Activated CD8-positive, alpha-beta memory T cell treated with anti-CD3 and anti-CD28 coated beads, Interleukin-2, amount 50 U/mL, for 4 hours (primary cell): ENCODE measurements at regions not wholly inside any gene's neighbourhood (a gene's known extent, or its start where the extent isn't known, plus 50 kb on each side); places are given as distances from the start of the nearest gene placed in this dataset.
"Not testable (repeated sequence)": the region's sequence is repeated elsewhere in the genome, so short reads cannot be mapped to it uniquely, and the experiment has no call there.

ENCODE experiments used
- DNase-seq: peaks from one replicate; pipeline ENCODE4 v3.0.0-alpha.2; 2020

DNA sequence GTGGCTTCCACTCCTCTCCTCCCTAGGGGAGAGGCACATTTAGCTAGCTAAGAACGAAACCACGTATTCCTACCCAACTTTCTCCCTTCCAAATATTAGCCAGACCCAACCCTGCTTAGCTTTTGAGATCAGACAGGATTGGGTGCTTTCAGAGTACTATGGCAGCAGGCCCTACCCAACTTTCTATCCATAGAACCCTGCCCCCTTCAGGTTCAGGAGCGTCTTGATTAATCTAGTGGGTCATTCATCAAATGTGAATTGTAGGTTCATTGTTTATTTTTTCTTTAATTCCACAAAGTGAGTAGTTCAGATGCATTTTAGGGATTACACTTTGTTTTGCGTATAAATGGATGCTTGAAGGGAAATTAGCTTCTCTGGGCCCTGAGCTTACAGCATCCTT is 188.3 kb downstream of the MIB1 start:
- no peak for DNase-seq

DNA sequence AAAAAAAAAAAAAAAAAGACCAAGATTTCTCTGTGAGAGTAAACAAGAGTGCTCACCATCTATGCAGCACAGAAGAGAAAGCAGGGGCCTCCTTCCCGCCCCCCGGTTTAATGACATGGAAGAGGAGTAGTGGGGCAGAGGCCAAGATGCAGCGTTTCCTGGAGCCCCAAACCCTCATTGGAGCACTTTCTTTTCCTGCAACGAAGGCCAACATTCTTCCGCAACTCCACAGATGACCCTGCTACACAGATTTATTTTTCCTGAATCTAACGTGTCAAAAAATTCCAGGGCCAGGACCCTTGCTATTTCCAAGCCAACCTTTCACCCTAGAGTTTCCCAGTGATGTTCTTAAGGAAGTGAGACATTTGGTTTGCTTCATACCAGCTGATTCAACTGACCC is 189.6 kb downstream of the MIB1 start:
- no peak for DNase-seq

DNA sequence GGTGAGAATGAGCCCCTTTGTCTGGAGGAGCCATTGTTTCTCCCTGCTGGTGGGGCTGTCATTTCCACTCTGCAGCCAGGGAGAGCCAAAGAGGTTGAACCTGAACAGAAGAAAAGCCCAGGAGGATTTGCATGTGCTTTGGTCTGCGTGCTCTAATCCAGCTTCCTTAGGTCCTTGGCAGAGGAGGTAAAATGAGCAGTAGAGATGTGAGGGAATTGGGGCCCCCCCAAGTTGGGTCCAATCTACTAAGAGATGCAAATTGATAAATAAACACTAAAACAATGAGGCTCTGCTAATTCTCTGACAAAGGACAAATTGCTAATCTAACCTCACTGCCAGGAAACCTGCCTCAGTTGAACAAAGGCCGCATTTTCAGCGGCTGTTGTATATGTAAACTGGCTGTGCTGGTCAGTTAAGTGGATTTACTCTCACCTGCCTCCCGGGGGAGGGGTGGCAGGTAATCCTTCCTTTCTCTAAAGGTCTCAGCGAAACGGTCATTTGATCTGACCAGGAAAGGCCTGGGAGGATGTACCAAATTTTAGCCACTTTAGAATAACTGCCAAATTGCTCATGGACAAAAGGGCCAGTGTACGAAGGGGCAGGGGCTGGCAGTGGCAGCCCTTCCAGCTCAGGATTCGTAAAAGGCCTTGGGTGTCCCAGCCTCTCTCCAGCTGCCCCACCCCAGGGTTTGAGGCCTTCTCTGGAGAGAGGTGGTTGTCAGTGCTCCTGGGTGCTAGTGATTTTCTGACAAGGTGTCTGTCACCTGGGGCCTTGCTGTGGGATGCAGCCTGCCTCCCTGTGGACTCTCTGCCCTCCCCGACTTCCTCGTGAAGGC is 193.6 kb downstream of the MIB1 start:
- no peak for DNase-seq

DNA sequence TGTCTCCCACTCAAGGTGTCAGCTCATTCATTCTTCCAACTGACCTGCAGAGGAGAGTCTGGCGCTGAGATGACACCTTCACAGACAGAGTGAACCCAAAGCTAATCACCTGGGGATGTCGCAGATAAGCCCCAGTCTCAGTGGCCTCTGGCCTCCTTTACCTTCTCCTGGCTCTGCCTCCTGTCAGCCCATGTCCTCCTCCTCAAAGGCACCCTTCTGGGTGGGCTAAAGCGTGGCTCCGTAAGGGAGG is 194.1 kb downstream of the MIB1 start:
- no peak for DNase-seq

DNA sequence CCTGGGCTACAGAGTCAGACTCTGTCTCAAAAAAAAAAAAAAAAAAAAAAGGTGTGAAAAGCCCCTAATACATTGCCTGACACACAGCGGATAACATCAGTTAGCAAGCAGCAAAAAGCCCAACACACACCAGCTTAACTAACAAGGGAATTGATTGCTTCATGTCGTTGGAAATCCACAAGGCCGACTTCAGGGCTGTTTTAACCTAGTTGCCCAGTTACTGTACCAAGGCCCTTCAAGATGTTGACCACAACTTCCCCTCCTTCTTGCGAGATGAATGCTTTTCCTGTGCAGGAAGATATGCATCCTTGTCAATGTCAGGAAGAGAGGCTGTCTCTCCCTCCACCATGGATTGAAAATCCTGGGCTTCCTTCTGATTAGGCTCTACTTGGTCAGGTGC is 202.9 kb downstream of the MIB1 start:
- DNase-seq = no peak

DNA sequence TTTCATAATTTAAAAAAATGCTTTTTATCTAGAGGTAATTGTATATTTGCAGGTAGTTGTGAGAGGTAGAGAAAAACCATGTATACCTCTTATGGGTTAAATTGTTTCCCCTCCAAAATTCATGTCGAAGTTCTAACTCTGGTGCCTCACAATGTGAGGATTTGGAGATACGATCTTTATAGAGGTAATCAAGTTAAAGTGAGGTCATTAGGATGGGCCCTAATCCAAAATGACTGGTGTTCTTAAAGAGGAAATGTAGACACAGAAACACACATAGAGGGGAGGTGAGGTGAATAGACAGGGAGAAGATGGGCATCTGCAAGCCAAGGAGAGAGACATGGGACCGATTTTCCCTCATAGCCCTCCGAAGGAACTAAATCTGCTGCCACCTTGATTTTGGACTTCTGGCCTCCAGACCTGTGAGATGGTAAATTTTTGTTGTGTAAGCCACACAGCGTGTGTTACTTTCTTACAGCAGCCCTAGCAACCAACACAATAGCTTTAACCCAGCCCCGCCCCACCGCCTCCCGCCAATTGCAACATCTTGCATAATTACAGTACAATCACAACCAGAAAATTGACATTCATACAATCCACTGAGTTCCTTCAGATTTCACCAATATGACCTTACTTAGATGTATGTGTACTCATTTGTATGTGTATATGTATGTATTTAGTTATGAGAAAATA is 208.9 kb downstream of the MIB1 start:
- no peak for DNase-seq

DNA sequence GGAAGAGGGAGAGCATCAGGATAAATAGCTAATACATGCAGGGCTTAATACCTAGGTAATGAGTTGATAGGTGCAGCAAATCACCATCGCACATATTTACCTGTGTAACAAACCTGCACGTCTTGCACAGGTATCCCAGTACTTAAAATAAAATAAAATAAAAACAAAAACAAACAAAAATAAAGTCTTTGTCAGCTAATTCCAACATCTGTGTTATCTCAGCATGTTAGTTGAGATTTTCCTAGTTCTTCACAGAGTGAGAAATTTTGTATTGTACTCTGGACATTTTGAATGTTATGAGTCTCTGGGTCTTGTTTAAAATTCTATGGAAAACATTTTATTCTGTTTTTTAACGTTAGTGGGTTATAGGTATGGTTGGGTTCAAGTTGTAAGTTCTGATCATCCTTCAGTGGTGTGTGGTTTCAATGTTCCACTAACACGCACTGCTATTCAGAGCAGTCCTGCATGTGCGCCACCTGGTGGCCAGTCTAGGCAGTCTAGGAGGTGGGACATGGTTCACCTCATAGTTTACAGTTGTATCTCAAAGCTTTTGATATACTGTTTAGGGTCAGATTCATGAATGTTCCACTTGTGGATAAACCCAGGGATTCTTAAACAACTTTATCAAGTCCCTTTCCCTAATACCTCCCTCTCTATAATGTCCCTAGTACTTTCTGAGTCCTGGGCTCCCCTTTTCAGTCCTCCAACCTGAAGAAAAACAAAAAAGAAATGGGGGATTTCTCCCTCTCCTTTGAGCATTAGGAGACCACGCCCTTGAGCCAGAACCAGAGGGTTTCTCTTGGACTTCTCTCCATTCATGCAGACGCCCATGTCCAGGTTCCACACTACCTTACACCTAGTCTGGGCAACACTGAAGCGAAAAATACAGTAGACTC is 213.4 kb upstream of the GATA6 start:
- DNase-seq = peak; percentile 80

DNA sequence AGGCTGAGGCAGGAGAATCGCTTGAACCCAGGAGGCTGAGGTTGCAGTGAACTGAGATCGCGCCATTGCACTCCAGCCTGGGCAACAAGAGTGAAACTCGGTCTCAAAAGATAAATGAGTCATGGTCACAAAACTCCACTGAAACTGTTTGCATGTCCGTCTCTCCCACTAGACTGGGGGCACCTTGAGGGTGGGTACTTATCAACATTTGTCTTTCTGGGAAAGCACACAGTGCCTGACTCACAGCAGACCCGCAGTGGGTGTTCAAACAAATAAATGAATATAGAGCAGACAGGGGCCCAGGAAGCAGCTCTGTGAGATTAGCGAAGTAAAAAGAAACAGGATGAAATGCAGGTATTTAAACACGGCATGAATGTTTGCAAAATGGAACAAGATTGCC is 211.1 kb upstream of the GATA6 start:
- DNase-seq = no peak

DNA sequence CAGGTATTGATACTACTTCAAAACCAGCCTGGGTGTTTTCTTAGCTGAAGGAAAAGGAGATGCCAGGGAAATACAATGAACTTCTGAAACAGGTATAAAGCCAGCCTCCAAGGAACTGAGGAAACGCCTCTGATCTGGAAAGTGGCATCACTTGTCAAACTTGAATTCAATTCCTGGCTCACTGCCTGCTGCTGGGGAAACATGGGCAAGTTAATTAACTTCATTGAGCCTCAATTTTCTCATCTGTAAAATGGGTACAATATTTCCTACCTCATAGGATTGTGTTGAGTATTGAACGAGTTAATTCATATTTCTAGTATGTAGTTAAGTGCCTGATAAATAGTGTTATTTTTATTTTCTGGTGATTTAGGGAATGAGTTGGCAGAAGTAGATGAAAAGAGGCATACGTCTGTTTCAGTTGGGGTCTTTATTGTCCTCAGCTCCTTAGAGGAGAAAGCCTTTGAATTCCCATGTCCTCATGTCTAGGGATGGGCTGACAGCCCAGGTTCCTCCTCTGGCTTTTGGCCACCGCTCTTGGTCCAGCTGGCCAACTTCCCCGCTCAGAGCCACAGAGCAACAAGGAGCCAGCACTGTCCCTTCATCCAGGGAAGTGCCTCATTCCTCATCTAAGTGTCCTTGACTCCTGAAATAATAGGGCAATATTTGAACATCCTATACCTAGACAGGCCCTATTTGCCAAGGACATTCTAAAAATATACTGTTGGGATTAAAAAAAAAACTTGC is 210.5 kb upstream of the GATA6 start:
- no peak for DNase-seq

DNA sequence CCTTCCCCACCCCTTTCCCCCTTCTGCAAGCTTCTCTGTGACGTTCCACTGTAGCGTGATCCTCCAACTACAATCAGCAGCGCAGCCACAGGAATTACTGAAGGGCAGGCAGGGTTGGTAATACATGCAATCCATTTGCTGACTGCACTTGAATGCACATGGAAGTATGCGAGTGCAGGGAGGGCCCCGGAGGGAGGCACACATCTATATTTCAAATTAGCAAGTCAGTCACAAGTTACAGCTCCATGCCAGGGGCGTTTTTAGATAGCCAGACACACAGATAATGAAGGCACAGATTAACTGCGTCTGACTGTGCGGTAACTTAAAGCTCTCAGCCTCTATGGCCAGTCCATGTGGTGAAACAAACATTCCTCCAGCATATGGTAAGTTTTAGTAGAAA is 209.2 kb upstream of the GATA6 start:
- no peak for DNase-seq

DNA sequence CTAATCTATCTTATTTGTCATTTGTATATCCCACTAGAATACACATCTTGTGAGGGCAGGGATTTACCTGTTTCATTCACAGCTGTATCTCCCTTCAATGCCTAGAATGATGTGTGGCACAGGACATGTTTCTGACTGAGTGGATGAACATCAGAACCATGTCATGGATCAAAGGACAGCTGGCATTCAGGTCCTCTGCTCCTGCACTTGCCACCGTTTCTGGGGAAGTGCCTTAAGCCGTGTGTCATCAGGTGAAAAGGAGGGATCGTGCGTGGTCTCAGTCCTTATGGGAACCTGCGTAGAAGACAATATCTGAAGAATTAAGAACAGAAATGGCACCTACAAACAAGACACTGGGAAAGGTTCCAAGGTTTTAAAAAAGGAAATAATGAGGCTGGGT is 206.1 kb upstream of the GATA6 start:
- no peak for DNase-seq

DNA sequence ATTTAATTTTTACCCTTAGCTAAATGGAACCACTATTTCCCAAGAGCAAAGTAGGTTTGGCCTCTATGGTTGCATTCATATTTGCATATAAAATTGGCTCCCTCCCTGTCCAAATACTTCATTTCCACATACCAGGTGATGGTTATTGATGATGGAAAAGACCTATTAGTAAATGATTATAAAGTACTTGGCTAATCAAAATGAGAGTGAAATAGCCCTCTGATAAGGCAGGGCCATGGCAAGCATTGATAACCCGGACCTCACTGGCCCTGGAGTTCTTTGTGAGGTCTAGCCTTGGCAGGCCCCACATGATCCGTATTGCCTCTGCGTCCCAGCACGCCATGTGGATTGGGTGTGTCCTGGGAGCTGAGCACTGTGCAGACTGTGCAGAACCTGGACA is 201.1 kb upstream of the GATA6 start:
- no peak for DNase-seq

DNA sequence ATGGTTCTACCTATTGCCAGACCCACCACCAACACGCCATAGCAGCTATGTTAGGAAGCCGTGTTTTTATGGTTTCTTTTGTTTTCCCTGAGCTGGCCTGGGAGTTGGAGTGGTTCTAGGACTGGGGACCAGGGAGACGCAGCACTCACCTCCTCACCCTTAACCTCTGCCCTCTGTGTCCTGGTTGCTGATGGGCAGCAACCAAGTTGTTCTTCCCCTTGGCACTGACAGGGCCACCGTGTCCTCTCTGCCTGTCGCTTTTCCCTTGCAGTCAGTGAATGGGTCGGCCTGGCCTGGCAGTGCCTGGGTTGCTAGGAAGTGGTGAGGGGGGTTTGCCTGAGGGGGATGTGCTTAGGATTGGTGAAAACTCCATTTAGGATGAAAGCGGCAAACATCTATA is 197.1 kb upstream of the GATA6 start:
- no peak for DNase-seq

DNA sequence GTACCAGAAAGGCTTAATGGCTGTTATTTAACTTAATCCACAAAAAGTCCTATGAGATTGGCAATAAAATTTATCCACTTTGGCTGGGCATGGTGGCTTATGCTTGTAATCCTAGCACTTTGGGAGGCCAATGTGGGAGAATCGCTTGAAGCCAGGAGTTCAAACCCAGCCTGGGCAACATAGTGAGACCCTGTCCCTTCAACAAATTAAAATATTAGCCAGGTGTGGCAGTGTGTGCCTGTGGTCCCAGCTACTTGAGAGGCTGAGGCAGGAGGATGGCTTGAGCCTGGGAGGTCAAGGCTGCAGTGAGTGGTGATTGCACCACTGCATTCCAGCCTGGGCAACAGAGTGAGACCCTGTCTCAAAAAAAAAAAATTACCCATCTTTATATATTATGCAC is 193.4 kb upstream of the GATA6 start:
- not testable (repeated sequence) for DNase-seq

DNA sequence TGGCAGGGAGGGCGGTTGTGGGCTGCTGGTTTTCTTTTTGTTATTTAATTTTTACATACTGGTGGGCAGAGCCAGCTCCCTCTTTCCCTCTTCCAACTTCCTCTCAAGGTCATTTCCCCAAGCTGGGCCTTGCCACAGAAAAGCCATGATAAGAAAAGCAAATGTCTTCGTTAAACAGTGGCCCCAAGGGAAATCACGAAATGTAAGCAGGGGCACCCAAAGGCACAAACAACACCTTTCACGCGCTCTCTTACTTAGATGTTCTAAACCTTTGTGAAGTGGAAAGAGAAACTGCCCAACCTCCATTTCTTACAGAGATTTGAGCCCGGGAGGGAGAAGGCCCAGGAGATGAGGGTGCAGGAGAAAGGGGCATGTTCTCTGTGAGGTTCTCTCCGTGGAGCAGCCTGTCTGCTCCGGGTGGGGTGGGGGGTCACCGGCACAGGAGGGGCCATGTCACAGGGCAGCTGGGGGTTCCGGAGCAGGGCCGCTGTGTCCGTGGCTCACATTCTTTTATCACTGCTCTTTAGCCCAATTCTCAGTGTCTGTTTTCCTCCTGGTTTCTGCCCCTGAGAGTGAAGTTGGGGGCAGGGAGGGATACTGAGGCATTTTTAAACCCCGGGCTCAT is 190.7 kb upstream of the GATA6 start:
- DNase-seq = no peak

DNA sequence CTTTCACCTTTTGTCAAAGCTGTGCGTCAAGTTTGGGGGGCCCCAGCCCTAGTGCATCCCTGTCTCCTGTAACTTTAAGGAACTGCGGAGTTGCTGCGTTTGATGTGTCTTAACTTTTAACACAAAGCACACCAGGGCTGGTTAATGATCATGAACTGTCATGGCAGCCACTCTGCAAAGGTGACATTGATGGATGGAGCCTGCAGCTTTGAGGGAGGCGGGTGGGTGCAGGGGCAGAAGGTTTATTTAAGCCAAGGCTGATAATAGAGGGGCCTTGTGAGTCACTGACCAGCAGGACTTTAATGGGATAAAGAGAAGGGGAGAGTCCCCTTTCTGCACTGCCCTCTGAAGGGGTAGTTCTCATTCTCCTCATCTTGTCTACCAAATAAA is 190.2 kb upstream of the GATA6 start:
- DNase-seq = no peak

DNA sequence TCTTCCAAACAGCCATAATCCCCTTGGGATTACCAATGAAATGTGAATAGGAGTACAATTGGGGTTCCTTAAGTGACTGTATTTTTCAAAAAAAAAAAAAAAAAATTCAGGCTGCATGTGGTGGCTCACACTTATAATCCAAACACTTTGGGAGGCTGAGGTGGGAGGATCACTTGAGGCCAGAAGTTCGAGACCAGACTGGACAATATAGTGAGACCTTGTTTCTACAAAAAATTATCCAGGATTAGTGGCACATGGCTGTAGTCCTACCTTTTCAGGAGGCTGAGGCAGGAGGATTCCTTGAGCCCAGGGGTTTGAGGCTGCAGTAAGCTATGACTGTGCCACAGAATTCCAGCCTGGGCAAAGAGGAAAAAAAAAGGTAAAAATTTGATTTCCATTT is 189.6 kb upstream of the GATA6 start:
- DNase-seq = no peak

DNA sequence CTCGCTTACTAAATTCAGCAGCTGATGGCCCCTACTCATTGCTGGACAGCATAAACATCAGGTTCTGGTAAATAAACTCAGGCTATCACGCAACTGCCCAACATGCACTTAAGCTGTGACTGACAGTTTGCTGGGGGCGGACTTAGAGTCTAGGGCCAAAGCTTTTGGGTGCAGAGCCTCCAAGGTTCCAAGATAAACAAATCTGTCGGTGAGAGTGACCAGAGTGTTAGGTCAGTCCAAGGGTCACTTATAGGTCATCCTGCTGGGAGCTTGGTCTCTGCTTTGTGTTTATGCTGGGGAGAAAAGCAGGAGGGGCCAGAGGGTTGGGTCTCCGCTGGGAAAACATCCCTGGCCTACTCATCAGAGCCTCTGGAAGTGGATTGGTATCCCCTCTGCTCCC is 188.6 kb upstream of the GATA6 start:
- no peak for DNase-seq

DNA sequence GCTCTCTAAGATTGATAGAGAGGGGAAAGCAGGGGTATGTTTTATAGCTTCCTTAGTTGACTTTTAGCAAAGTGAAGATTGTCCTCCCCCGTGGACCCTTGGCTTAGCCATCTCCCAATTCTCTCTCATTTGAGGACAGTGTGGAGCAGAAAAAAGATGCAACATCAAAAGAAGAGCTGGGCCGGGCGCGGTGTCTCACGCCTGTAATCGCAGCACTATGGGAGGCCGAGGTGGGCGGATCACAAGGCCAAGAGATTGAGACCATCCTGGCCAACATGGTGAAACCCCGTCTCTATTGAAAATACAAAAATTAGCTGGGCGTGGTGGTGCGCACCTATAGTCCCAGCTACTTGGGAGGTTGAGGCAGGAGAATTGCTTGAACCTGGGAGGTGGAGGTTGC is 187.9 kb upstream of the GATA6 start:
- DNase-seq = not testable (repeated sequence)

DNA sequence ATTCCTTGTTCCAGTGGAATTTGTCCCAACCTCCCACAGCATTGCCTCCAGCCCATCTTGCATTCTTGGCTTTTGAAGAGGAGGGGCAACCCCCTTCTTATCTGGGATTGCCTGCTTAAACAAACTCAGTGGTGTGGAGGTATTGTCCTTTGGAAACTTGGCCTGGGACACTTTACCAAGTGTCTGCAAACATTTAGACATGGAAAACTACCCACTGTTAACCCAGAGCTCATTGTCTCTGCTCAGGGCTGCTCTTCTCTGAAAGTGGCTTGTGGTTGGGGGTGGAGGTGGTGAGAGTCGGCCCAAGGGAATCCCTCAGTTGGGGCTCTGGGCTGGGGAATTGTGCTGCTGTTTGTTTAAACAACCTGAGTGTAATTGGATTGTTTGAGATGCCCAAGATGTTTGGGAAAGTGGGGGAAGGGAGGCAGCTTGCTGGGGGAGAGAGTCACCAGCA is 178.3 kb upstream of the GATA6 start:
- no peak for DNase-seq

DNA sequence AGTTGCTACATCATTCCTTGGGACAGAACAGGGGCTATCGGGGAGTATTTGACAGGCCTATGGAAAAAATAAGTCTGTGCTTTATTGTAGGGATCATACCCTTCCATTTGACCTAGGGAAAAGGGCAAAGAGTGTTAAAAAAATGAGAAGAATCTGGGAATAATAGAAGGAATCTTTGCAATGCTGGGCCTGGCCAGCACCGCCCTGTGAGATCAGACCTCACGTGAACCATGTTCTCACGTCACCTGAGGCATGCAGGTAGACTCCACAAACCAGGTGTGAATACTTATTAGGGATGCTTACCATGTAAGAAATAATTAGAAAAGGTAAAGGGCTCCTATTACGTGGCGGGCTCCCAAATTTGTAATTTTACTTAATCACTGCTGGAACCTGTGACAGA is 177.5 kb upstream of the GATA6 start:
- DNase-seq = no peak

DNA sequence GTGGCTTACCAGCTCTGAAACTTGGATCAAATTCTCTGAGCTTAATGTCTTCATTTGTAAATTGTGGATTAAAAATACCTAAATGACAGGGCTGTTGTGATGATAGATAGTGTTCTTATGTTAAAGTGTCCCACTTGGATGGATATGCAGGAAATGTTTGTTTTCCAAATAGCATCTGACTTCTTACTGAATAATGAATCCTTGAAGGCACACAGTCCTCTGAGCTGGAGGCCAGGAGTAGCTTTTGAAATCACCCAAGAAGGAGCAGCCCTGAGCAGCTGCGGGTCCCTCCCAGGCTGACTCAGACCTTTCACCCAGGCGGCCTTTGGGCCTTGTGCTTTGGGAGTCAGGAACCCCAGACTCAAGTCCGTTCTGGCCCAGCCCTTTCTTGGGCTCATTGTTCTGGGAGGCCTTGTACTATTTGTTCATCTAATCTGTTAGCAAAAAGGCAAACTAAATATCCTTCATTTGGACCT is 173.0 kb upstream of the GATA6 start:
- no peak for DNase-seq
